ENCODE measurements at regions not wholly inside any gene's neighbourhood (a gene's known extent, or its start where the extent isn't known, plus 50 kb on each side); places are given as distances from the start of the nearest gene placed in this dataset.
A peak's percentile ranks its signal among the peaks of the same experiment; 100 is the strongest.

GRCh38 chr2:163185160-163185559 lies 346.6 kb upstream of the KCNH7 start (continued):
- no peak for TF ChIP-seq TFE3 (CRISPR knock-in tag; IDR thresholded peaks at IDR 0.05)

GRCh38 chr2:163182764-163183354 lies 344.3 kb upstream of the KCNH7 start:
- Histone ChIP-seq H3K79me2 (ENCODE audit: control insufficient read depth, insufficient read depth, low read length) (no peaks in the 10 kb centered on the region), H3K9me3 (replicated peaks; ENCODE audit: control insufficient read depth, insufficient read depth, low read depth, low read length) (no peaks in the 10 kb centered on the region), H3K9ac (ENCODE audit: insufficient read depth in 1 of 2, low read depth in 2 of 2, low read length in 2 of 2) (no peak overlapping the region), H3K4me2 (ENCODE audit: insufficient read depth, low read length) (no peak overlapping the region), H3K4me3 (no peak overlapping the region), H3K36me3 (ENCODE audit: control insufficient read depth, insufficient read depth, low read length) (no peaks in the 10 kb centered on the region), H4K20me1 (replicated peaks; ENCODE audit: control insufficient read depth, insufficient read depth, low read length) (no peaks in the 10 kb centered on the region), H3K27ac (ENCODE audit: extremely low read depth, low read depth, low read length) (no peak overlapping the region), H3K9me1 (ENCODE audit: control insufficient read depth, insufficient read depth, low read length) (no peaks in the 10 kb centered on the region), H2AFZ (ENCODE audit: low read depth, low read length) (no peak overlapping the region), H3K27me3 (ENCODE audit: control insufficient read depth in 2 of 2, insufficient read depth in 2 of 2, low read length in 2 of 2) (no peaks in the 10 kb centered on the region), H3K4me1 (replicated peaks in 1 of 2; ENCODE audit: control insufficient read depth in 2 of 2, insufficient read depth in 2 of 2, low read length in 2 of 2) (no peaks in the 10 kb centered on the region)
- no TSS peak for BruUV-seq (replicated peaks)
- peak; percentile 18 to 57 for TF ChIP-seq RAD21 (CRISPR knock-in tag; conservative IDR thresholded peaks at IDR 0.05 in 1 of 2, IDR thresholded peaks at IDR 0.05 in 1 of 2)
- TF ChIP-seq CTCF (IDR thresholded peaks at IDR 0.05 in 2 of 3, conservative IDR thresholded peaks at IDR 0.05 in 1 of 3; ENCODE audit: insufficient read depth in 2 of 3, low read depth in 1 of 3, low read length in 3 of 3), result peak in 1 of 3 experiments; percentile 42; a peak in 2 of 6 replicates
- no peak for TF ChIP-seq SREBF1 (IDR thresholded peaks at IDR 0.05; ENCODE audit: borderline replicate concordance, low read depth, low read length)
- WGBS (ENCODE audit: insufficient coverage, low coverage, missing lambda C conversion rate), result 7% methylated on average over 2 of the region's 2 CpGs
- ChIA-PET CTCF (ENCODE audit: low intra/inter-chr PET ratio) (interaction anchor here (0.7 kb wide), 1 partner anchor 1297 kb away, joined by 3 read pairs; no protein-coding TSS in a partner anchor), POLR2A (interaction anchor here (0.6 kb wide), 1 partner anchor 13 kb away, joined by 3 read pairs; no protein-coding TSS in a partner anchor)
- DNase-seq (ENCODE audit: extremely low read depth in 1 of 4, low spot score in 3 of 4) (peak in 2 of 4 experiments; percentile 9 to 10), ATAC-seq (no peak), FAIRE-seq (no peak)
- intact Hi-C loops (cut with micrococcal nuclease) (loop anchor here (5.0 kb wide), 1 partner anchor 879 kb away; no protein-coding TSS in a partner anchor), in situ Hi-C loops (cut with MboI) (no loop called here)
